ENCODE measurements at regions not wholly inside any gene's neighbourhood (a gene's known extent, or its start where the extent isn't known, plus 50 kb on each side); places are given as distances from the start of the nearest gene placed in this dataset.
"Not testable (repeated sequence)": the region's sequence is repeated elsewhere in the genome, so short reads cannot be mapped to it uniquely, and the experiment has no call there.

GRCh38 chr1:149279512-149279911 lies 176.2 kb upstream of the NBPF9 start:
- DNase-seq, result not testable (repeated sequence)

DNA sequence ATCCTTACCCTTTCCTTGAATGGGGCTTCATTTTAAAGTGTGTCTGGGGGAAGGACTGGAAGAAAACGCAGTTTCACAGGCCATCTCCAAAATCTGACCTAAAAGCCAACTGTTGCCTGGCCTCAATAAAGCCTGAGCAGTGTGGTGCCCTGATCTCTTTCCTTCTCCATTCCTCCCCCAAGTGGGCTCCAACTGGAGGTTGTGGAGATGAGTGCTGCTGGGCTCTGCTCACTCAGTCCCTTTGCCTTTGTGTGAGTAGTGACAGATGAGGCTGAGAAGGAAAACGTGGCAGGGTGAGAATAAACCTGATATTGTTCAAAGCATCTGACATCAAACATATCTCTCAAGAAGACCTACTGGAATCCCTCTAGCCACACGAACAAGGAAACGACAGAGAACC lies 181.4 kb upstream of the NBPF9 start:
- DNase-seq, result not testable (repeated sequence)

- not testable (repeated sequence) for DNase-seq
These were observed 181.9 kb upstream of the NBPF9 start for GRCh38 chr1:149285205-149285604.

DNA sequence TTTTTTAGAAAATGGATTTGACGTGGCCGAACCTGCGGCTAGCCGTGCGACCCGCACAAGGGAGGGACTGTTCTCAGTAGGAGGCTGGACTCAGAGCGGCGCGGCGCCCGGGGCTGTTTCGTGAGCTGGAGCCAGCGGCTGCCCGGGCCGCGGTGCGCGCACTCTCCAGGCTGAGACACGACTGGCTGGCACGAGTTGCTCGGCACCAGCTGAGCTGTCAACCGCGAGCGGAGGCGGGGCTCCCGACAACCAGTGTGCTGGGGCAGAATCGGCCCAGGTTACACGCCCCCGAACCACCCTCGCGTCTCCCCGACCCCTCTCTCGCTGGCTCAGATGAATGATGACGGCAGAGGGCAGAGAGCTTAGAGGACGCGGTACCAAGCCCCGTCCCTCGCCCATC lies 182.3 kb upstream of the NBPF9 start:
- DNase-seq, result peak in 3 of 5 donors; percentile 10 to 29 (median 10)

DNA sequence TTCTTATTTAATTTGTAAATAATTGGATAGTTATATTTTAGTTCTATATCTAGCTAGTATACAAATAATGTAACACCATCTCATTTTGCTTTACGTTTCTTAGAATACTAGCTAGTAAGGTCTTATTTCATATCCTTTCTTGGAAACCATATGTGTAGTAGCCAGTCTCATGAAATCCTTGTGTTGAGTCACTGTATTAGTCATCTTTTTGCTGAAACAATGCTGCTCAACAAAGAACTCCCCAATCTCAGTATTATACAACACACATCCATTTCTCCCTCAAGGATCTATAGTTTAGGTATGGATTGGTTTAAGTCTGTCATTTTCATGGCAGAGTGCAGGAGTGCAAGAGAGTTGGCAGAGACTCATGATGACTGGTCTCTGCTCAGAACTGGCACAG lies 185.2 kb upstream of the NBPF9 start:
- not testable (repeated sequence) for DNase-seq

- not testable (repeated sequence) for DNase-seq
These were observed 174.2 kb upstream of the NBPF19 start for GRCh38 chr1:149300478-149301218.

- not testable (repeated sequence) for DNase-seq
These were observed 173.6 kb upstream of the NBPF19 start for GRCh38 chr1:149301282-149301681.

- DNase-seq, result not testable (repeated sequence)
These were observed 170.0 kb upstream of the NBPF19 start for GRCh38 chr1:149304796-149305195.

GRCh38 chr1:149307640-149308039 lies 167.2 kb upstream of the NBPF19 start:
- DNase-seq, result not testable (repeated sequence)

- DNase-seq, result not testable (repeated sequence)
These were observed 159.9 kb upstream of the NBPF19 start for GRCh38 chr1:149314921-149315320.

GRCh38 chr1:149320971-149321731 lies 153.7 kb upstream of the NBPF19 start:
- not testable (repeated sequence) for DNase-seq

DNA sequence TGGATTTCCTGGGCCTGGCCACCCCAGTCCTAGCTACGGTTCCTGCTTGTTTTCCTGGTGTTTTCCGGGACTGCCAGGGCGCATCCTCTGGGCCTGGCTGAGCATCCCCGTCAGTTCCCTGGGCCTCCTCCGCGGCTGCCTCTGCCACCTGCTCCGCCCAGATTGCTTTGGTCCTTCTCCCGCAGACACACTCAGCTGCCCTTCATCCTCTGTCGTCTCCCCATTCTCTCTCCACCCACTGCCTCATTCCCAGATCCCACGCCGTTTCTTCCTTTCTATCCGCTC lies 153.2 kb upstream of the NBPF19 start:
- DNase-seq, result not testable (repeated sequence)

GRCh38 chr1:149330081-149330335 lies 144.8 kb upstream of the NBPF19 start:
- DNase-seq, result not testable (repeated sequence)

DNA sequence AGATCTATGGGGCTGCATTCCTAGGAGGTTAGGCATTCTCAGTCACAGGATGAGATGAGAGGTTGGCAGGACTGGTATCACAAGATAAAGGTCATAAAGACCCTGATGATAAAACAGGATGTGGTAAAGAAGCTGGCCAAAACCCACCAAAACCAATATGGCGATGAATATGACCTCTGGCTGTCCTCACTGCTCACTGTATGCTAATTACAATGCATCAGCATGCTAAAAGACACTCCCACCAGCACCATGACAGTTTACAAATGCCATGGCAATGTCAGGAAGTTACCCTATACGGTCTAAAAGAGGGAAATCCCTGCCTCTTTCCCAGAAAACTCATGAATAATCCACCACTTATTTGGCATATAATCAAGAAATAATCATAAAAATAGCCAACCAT lies 138.8 kb upstream of the NBPF19 start:
- not testable (repeated sequence) for DNase-seq

DNA sequence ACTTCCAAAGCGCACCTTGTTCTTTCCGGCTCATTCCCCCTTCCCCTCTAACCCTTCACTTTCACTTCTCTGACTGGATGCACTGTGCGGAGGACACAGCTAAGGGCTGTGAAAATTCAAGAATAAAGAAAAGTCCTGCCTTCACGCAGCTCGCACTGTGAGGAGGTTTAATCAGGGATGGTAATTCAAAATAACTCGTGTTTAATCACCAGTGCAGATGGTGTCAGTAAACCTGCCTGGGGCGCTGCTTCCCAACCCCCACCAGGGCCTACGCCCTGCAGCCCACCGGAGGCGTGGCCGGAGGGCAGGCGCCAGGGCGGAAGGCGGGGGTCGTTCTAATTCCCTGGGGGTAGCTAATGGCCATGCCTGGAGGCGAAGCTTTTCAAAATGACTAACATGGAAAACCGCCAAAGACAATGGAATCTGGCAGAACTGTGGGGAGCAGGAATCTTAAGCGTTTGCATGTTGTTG lies 136.6 kb upstream of the NBPF19 start:
- not testable (repeated sequence) for DNase-seq

DNA sequence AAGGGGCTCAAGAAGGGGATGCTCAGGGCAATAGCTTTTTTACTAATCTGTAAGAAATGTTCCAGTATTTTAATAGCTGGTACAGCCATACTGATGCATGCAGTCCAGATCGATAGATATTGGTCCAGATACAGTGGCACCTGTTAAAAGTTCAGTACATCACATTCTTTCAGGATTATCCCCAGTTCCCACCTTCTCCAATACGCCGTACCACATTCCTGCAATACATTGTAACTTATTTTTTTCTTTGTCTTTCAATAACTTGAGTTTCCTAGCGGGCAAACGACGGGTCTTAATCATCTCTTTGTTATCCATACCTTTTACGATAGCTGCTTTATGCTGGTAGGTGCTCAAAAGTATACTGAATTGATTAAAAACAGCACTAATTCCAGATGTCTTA lies 136.1 kb upstream of the NBPF19 start:
- not testable (repeated sequence) for DNase-seq

- DNase-seq, result not testable (repeated sequence)
These were observed 125.4 kb upstream of the NBPF19 start for GRCh38 chr1:149349448-149349847.

DNA sequence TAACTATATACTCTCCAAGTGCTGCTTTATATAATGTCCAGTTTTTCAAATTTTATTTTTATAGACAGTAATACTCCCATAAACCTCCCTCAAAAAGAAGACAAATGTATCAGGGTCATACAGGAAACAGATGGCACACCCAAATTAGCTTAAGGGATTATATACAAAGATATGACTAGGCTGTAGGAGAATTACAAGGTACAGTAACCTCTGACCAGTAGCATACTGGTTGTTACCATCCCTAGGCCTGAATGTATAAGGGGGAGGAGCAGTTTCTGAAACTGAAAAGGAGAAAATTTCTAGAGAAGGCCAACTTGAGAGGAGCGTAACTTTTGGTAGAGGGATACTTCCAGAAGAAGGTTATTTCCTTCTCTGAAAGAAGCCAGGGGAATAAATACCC lies 122.6 kb upstream of the NBPF19 start:
- DNase-seq, result not testable (repeated sequence)

DNA sequence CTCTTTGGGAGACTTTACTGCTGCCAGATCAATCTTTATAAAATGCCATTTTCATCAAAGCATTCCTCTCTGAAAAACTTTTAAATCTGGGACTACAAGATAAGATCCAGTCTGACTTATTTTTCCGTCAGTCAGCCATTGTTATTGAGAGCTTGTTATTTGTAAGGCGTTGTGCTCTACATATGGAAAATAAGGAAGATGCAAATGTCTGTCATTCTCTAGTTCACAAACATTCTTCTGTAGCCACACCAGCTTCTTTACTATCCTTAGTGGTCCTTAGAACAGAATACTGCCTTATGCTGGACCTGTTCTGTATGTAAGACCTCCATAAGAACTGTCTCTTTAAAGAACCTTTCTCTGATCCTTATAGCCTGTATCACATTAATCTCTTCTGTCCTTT lies 120.3 kb upstream of the NBPF19 start:
- DNase-seq, result not testable (repeated sequence)

- not testable (repeated sequence) for DNase-seq
These were observed 119.1 kb upstream of the NBPF19 start for GRCh38 chr1:149355748-149356147.

- DNase-seq, result not testable (repeated sequence)
These were observed 118.7 kb upstream of the NBPF19 start for GRCh38 chr1:149356152-149356551.

GRCh38 chr1:149360351-149360750 lies 114.5 kb upstream of the NBPF19 start:
- DNase-seq, result not testable (repeated sequence)

- DNase-seq, result not testable (repeated sequence)
These were observed 113.5 kb upstream of the NBPF19 start for GRCh38 chr1:149361310-149361709.

Data from T-helper 1 cell (primary cell).